GM10248 (cell line): ENCODE measurements at regions not wholly inside any gene's neighbourhood (a gene's known extent, or its start where the extent isn't known, plus 50 kb on each side); places are given as distances from the start of the nearest gene placed in this dataset.

Experiments used
- CTCF ChIA-PET: fragments of 300-600 bp; sonication (Branson Sonifier 250); formaldehyde crosslinking; extraction: SDS; loops from one replicate; lab custom pipeline; 2021; ENCODE audit warnings: antibody characterized with exemption; lab: Yijun Ruan, JAX
- POLR2A ChIA-PET: fragments of 350-650 bp; sonication (Branson Sonifier 250); formaldehyde crosslinking; extraction: SDS; loops from one replicate; lab custom pipeline; 2020; ENCODE audit warnings: antibody characterized with exemption; lab: Yijun Ruan, JAX
- DNase-seq: peaks from one replicate; pipeline ENCODE4 v3.0.0; 2012; ENCODE audit errors: extremely low spot score
- TF ChIP-seq, protein P1 (sequence below): IDR thresholded peaks from 2 replicates; pipeline ENCODE4 v1.5.1; 2012; ENCODE audit warnings: mild to moderate bottlenecking, low read depth; ENCODE audit errors: extremely low read depth, missing control alignments, control extremely low read depth

DNA sequence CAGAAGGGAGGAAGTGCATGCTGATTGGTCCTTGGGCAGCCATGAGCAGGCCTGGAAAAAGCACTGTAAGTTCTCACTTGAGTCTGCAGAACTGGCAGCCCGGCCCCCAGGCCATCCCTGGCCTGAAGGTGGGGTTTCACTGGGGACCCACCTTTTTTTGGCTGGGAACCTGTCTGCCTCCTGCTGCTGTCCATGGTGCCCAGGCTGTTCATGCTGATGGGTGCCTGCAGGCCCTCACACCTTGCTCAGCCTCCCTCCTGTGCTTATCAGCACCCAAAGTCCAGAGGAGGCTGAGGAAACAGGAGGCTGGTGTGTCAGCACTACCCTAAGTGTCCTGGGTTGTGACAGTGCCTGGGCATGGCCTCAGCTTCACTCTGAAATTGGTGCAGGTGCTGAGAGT is 134.4 kb upstream of the SPRY4 start:
- ChIA-PET CTCF (interaction anchor here (0.9 kb wide), 1 partner anchor 23 kb away, joined by 3 read pairs; no protein-coding TSS in a partner anchor), POLR2A (no interaction called here)

DNA sequence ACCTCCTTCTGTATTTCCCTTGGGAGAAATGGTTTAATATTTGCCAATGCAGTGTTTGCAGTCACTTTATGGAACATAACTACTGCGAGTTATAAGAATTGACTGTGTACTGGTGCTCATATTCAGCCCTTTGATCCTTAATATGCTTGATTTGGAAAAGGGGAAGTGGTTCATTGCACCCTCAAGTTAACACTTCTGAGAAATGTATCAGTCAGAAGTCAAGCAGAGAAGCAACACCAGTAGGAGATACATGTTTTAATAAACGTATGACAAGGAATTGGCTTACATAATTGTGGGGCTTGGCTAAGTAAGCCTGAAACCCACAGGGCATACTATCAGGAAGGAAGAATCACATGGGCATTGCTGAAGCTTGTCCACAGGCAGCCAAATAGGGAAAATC is 131.0 kb upstream of the SPRY4 start:
- CTCF ChIA-PET = no interaction called here
- no peak for DNase-seq
- POLR2A ChIA-PET = no interaction called here
- TF ChIP-seq, protein P1, sequence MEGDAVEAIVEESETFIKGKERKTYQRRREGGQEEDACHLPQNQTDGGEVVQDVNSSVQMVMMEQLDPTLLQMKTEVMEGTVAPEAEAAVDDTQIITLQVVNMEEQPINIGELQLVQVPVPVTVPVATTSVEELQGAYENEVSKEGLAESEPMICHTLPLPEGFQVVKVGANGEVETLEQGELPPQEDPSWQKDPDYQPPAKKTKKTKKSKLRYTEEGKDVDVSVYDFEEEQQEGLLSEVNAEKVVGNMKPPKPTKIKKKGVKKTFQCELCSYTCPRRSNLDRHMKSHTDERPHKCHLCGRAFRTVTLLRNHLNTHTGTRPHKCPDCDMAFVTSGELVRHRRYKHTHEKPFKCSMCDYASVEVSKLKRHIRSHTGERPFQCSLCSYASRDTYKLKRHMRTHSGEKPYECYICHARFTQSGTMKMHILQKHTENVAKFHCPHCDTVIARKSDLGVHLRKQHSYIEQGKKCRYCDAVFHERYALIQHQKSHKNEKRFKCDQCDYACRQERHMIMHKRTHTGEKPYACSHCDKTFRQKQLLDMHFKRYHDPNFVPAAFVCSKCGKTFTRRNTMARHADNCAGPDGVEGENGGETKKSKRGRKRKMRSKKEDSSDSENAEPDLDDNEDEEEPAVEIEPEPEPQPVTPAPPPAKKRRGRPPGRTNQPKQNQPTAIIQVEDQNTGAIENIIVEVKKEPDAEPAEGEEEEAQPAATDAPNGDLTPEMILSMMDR = no peak

More for the DNA sequence above, 134.4 kb upstream of the SPRY4 start:
- TF ChIP-seq, protein P1 = no peak
- DNase-seq = no peak

DNA sequence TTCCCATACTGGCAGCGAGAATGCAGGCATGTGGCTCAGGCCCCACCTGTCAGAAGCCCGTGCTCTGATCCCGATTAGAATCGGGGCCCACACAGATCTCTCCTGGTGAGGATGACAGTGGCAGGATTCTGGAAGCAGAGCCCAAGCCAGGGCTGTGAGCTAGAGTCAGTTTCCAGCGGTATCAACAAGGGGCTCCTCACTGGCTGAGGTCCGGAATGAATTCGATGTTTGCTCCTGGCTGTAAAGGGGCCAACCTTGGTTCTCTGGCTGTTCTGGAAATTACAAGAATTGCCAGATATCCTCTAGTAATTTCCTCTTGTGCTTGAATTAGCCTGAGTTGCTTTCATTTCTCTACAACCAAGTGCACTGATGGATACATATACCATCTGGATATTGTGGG is 129.1 kb upstream of the SPRY4 start:
- CTCF ChIA-PET = no interaction called here
- POLR2A ChIA-PET = no interaction called here
- no peak for DNase-seq
- TF ChIP-seq, protein P1 = no peak

DNA sequence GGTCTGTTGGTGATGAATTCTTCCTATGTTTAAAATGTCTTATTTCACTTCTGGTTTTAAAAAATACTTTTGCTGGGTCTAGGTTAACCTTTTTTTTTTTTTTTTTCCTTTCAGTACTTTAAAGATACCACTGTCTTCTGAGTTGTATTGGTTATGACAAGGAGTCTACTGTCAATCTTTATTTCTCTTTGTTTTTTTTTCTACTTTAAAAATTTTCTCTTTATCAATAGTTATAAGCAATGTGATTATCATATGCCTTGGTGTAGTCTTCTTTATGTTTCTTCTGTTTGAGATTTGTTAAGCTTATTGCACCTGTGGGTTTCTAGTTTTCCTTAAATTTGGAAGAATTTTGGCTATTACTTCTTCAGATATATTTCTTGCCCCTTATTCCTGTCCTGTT is 125.6 kb upstream of the SPRY4 start:
- DNase-seq = no peak
- ChIA-PET POLR2A (no interaction called here), CTCF (no interaction called here)
- TF ChIP-seq, protein P1 = no peak

DNA sequence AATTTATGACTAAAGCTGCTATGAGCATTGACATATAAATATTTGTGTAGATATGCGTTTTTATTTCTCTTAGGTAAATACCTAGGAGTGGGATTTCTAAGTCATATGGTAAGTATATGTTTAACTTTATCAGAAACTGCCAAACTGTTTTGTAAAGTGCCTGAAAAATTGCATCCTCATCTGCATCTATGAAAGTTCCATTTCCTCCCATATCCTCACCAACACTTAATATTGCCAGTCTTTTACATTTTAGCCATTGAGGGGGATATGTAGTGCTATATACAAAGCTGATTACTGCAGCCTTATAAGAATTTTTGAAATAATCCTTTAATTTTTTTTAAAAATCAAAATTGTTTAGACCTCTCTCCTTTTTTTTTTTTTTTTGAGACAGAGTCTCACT is 123.1 kb upstream of the SPRY4 start:
- no peak for DNase-seq
- CTCF ChIA-PET = no interaction called here
- TF ChIP-seq, protein P1 = no peak
- POLR2A ChIA-PET = no interaction called here

DNA sequence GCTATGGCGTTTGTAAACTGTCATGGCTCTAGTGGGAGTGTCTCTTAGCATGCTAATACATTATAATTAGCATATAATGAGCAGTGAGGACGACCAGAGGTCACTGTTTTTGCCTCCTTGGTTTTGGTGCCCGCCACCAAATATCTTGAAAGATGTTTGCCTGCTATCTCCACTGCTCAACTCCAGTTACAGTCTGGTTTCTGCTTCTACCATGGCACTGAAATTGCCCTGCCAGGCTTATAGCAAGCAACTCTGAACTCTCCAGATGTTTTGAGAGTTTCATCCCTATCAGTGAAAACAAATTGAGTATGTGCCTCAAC is 122.1 kb upstream of the SPRY4 start:
- DNase-seq = no peak
- CTCF ChIA-PET = no interaction called here
- TF ChIP-seq, protein P1 = no peak
- POLR2A ChIA-PET = no interaction called here
